ENCODE measurements at regions not wholly inside any gene's neighbourhood (a gene's known extent, or its start where the extent isn't known, plus 50 kb on each side); places are given as distances from the start of the nearest gene placed in this dataset.

DNA sequence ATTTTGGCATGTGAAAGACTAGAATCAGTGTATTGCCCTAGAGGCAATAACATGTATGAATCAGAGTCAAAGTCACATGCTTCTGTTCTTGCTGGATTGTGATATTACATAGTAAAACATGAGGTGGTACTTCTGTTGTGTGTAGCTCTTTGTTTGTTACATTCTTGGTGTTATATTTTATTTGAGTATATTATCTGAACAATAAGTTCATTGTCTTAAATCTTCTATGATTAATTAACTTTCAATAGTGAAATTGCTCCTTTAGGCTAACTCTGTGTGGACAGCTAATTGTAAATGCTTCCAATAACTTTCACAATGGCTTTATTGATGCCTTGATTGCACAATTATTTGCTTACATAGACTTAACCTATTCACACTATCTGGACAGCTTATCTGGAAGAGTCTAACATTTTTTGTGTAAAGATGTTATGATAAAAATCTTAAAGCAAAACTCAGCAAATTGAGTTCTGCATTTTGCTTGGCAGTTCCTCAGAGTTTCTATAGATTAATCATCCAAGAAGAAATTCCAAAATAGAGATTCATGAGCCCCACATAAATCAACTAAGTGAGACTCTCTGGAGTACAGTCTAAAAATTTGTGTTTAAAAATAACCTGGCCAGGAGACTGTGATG lies 239.6 kb upstream of the TUSC1 start:
- Histone ChIP-seq H3K4me2 (ENCODE audit: low read length) (no peak overlapping the region), H3K27ac (ENCODE audit: low read depth, low read length) (no peak overlapping the region), H3K36me3 (ENCODE audit: control insufficient read depth, low read length) (no peaks in the 10 kb centered on the region), H3K9me2 (replicated peaks; ENCODE audit: control insufficient read depth, low read length) (no peaks in the 10 kb centered on the region), H3K4me3 (ENCODE audit: low read length) (no peak overlapping the region), H4K20me1 (ENCODE audit: control insufficient read depth, insufficient read depth, low read depth, low read length) (no peaks in the 10 kb centered on the region), H3K79me2 (ENCODE audit: control insufficient read depth, low read length) (no peaks in the 10 kb centered on the region), H3K4me1 (ENCODE audit: control insufficient read depth, low read length) (no peaks in the 10 kb centered on the region), H3K9me3 (ENCODE audit: control insufficient read depth, insufficient read depth, low read length) (no peaks in the 10 kb centered on the region), H3F3A (ENCODE audit: control insufficient read depth, insufficient read depth) (no peaks in the 10 kb centered on the region), H3K27me3 (ENCODE audit: control insufficient read depth, low read length) (no peaks in the 10 kb centered on the region)
- TF ChIP-seq, protein P1, sequence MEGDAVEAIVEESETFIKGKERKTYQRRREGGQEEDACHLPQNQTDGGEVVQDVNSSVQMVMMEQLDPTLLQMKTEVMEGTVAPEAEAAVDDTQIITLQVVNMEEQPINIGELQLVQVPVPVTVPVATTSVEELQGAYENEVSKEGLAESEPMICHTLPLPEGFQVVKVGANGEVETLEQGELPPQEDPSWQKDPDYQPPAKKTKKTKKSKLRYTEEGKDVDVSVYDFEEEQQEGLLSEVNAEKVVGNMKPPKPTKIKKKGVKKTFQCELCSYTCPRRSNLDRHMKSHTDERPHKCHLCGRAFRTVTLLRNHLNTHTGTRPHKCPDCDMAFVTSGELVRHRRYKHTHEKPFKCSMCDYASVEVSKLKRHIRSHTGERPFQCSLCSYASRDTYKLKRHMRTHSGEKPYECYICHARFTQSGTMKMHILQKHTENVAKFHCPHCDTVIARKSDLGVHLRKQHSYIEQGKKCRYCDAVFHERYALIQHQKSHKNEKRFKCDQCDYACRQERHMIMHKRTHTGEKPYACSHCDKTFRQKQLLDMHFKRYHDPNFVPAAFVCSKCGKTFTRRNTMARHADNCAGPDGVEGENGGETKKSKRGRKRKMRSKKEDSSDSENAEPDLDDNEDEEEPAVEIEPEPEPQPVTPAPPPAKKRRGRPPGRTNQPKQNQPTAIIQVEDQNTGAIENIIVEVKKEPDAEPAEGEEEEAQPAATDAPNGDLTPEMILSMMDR (IDR thresholded peaks at IDR 0.05; ENCODE audit: low read depth, low read length, poor library complexity, severe bottlenecking), result no peak
- TF ChIP-seq EZH2phosphoT487 (IDR thresholded peaks at IDR 0.05; ENCODE audit: borderline replicate concordance, low read length), result no peak

DNA sequence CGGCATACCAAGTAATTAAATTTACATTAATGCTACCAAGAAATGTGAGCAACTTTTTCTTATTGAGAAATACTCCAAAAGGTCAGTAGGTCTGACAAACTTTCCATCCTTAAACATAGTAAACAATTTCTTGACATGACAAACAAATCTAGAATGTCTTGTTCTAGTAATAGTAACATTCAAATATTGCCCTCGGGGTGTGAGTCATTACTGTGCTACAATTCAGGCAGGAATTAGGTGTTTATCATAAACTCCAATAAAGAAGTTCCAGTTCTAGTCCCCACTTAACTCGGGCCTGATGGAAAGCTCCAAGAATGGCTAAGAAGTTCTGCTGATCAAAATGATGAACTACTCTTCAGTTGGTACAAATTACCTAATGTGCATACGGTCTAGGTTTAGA lies 235.6 kb upstream of the TUSC1 start:
- H3K27me3 ChIP-seq (ENCODE audit: control insufficient read depth, low read length), result no peaks in the 10 kb centered on the region
- no peaks in the 10 kb centered on the region for H3K9me3 ChIP-seq (ENCODE audit: control insufficient read depth, insufficient read depth, low read length)
- H3K4me1 ChIP-seq (ENCODE audit: control insufficient read depth, low read length), result no peaks in the 10 kb centered on the region
- no peaks in the 10 kb centered on the region for H3K79me2 ChIP-seq (ENCODE audit: control insufficient read depth, low read length)
- no peak overlapping the region for H3K4me3 ChIP-seq (ENCODE audit: low read length)
- H3K27ac ChIP-seq (ENCODE audit: low read depth, low read length), result no peak overlapping the region
- TF ChIP-seq EZH2phosphoT487 (IDR thresholded peaks at IDR 0.05; ENCODE audit: borderline replicate concordance, low read length), result no peak
- TF ChIP-seq, protein P1 (IDR thresholded peaks at IDR 0.05; ENCODE audit: low read depth, low read length, poor library complexity, severe bottlenecking), result no peak
- no peaks in the 10 kb centered on the region for H3K36me3 ChIP-seq (ENCODE audit: control insufficient read depth, low read length)
- H3K4me2 ChIP-seq (ENCODE audit: low read length), result no peak overlapping the region
- no peaks in the 10 kb centered on the region for H4K20me1 ChIP-seq (ENCODE audit: control insufficient read depth, insufficient read depth, low read depth, low read length)
- H3K9me2 ChIP-seq (replicated peaks; ENCODE audit: control insufficient read depth, low read length), result no peaks in the 10 kb centered on the region
- H3F3A ChIP-seq (ENCODE audit: control insufficient read depth, insufficient read depth), result no peaks in the 10 kb centered on the region

DNA sequence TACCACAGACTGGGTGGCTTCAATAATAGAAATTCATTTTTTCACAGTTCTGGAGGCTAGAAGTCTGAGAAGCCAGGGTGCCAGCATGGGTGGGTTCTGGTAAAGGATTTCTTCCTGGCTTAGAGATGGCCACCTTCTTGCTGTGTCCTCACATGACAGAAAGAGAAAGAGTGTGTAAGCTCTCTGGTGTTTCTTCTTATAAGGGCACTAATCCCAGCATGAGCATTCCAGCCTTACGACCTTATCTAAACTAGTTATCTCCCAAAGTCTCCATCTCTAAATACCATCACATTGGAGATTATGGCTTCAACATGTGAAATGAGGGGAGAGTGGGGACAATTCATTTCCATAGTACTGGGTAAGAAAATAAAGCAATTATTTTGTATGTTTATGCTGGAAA lies 226.5 kb upstream of the TUSC1 start:
- Histone ChIP-seq H3K9me3 (ENCODE audit: control insufficient read depth, insufficient read depth, low read length) (no peaks in the 10 kb centered on the region), H4K20me1 (ENCODE audit: control insufficient read depth, insufficient read depth, low read depth, low read length) (no peaks in the 10 kb centered on the region), H3K9me2 (replicated peaks; ENCODE audit: control insufficient read depth, low read length) (no peaks in the 10 kb centered on the region), H3K79me2 (ENCODE audit: control insufficient read depth, low read length) (no peaks in the 10 kb centered on the region), H3K4me1 (ENCODE audit: control insufficient read depth, low read length) (no peaks in the 10 kb centered on the region), H3K27me3 (ENCODE audit: control insufficient read depth, low read length) (no peaks in the 10 kb centered on the region), H3K4me2 (ENCODE audit: low read length) (no peak overlapping the region), H3K27ac (ENCODE audit: low read depth, low read length) (no peak overlapping the region), H3K4me3 (ENCODE audit: low read length) (no peak overlapping the region), H3K36me3 (ENCODE audit: control insufficient read depth, low read length) (no peaks in the 10 kb centered on the region), H3F3A (ENCODE audit: control insufficient read depth, insufficient read depth) (no peaks in the 10 kb centered on the region)
- TF ChIP-seq EZH2phosphoT487 (IDR thresholded peaks at IDR 0.05; ENCODE audit: borderline replicate concordance, low read length), result no peak
- TF ChIP-seq, protein P1 (IDR thresholded peaks at IDR 0.05; ENCODE audit: low read depth, low read length, poor library complexity, severe bottlenecking), result no peak
